ENCODE measurements at regions not wholly inside any gene's neighbourhood (a gene's known extent, or its start where the extent isn't known, plus 50 kb on each side); places are given as distances from the start of the nearest gene placed in this dataset.

DNA sequence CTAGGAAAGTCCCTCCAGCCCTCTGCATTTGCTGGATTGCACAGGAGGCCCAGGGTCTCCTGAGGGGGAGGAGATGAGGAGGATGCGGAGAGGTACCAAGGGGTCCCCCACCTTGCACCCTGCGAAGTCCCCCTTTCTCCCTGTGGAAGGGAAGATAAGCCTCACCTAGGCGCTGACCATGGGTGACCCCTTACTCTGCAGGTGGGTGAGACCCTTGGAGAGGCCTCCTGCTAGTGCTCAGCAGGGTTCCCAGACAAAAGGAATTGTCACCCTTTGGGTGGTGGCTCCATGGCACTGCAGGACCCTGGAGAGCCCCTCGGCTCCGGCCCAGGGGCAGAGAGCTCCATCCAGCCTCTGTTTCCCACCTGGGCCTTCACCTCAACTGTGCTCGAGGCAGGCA, 107.0 kb upstream of the RET start:
- no peak overlapping the region for H3K4me3 ChIP-seq (ENCODE audit: low read depth, low read length)
- no peak for DNase-seq (ENCODE audit: low read depth)
- TF ChIP-seq, protein P1, sequence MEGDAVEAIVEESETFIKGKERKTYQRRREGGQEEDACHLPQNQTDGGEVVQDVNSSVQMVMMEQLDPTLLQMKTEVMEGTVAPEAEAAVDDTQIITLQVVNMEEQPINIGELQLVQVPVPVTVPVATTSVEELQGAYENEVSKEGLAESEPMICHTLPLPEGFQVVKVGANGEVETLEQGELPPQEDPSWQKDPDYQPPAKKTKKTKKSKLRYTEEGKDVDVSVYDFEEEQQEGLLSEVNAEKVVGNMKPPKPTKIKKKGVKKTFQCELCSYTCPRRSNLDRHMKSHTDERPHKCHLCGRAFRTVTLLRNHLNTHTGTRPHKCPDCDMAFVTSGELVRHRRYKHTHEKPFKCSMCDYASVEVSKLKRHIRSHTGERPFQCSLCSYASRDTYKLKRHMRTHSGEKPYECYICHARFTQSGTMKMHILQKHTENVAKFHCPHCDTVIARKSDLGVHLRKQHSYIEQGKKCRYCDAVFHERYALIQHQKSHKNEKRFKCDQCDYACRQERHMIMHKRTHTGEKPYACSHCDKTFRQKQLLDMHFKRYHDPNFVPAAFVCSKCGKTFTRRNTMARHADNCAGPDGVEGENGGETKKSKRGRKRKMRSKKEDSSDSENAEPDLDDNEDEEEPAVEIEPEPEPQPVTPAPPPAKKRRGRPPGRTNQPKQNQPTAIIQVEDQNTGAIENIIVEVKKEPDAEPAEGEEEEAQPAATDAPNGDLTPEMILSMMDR (IDR thresholded peaks at IDR 0.05; ENCODE audit: control insufficient read depth, extremely low read depth, insufficient read depth): no peak

- TF ChIP-seq, protein P1 (IDR thresholded peaks at IDR 0.05; ENCODE audit: control insufficient read depth, extremely low read depth, insufficient read depth): no peak
- DNase-seq (ENCODE audit: low read depth): no peak
- H3K4me3 ChIP-seq (ENCODE audit: low read depth, low read length): no peak overlapping the region
Observed at GRCh38 chr10:42970451-42971250, 106.2 kb upstream of the RET start.

GRCh38 chr10:42971251-42971599, 105.6 kb upstream of the RET start:
- no peak for DNase-seq (ENCODE audit: low read depth)
- H3K4me3 ChIP-seq (ENCODE audit: low read depth, low read length): no peak overlapping the region
- TF ChIP-seq, protein P1 (IDR thresholded peaks at IDR 0.05; ENCODE audit: control insufficient read depth, extremely low read depth, insufficient read depth): no peak

DNA sequence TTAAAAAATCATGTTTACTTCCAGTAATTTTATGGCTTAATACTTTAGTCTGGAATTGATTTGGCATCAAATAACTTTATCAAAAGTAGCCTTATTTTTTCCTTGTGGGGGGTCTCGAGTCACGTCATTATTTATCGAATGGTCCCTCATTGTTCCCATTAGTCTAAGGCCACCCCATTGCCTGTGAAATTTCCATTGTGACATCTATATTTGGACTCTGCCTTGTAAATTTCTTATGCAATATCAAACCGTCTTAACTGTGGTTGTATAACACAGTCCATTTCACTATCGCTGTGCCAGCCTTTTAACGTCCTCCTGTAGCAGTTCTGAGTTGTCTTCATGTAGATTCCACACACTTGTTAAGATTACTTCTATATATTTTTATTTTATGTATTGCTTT, 103.9 kb upstream of the RET start:
- H3K4me3 ChIP-seq (ENCODE audit: low read depth, low read length): no peak overlapping the region
- TF ChIP-seq, protein P1 (IDR thresholded peaks at IDR 0.05; ENCODE audit: control insufficient read depth, extremely low read depth, insufficient read depth): no peak
- no peak for DNase-seq (ENCODE audit: low read depth)

GRCh38 chr10:42973411-42973810, 103.5 kb upstream of the RET start:
- TF ChIP-seq, protein P1 (IDR thresholded peaks at IDR 0.05; ENCODE audit: control insufficient read depth, extremely low read depth, insufficient read depth): no peak
- DNase-seq (ENCODE audit: low read depth): no peak
- H3K4me3 ChIP-seq (ENCODE audit: low read depth, low read length): no peak overlapping the region

DNA sequence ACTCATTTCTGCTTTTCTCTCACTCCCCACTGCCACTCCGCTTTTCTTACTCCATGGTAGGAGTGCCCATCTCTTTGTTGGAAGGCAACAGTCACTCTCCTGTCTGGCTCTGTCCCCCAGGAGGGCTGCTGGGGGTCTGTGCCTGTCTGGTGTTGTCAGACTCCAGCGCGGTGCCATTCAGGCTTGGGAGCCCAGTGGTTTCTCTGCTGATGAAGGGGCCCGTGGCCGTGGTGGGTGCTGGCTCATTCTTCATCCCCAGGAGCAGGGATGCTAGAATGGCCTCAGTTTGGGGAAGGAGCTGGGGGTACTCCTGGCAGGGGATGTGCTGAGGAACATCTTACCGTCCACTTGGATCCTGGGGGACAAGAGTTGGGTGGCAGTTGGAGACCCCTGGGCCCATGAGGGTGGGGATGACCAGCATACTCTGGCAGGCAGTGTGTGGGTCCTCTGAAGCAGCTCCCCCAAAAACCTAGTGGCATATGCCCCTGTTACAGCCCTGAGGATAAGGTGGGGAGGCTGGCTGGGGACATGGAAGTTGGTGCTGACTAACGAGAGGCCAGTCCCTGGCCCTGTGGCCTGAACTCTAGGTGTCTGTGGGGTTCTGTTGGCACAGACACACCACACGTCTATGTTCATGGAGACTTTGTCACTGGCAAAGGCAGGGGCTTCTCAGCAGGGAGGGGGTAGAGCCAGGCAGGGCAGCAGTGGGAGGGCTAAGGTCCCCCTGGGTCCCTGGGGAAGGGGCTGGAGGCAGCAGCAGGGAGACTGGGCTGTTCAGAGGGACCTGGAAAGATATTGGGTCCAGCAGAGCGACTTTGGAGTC, 102.8 kb upstream of the RET start:
- no peak overlapping the region for H3K4me3 ChIP-seq (ENCODE audit: low read depth, low read length)
- no peak for DNase-seq (ENCODE audit: low read depth)
- TF ChIP-seq, protein P1 (IDR thresholded peaks at IDR 0.05; ENCODE audit: control insufficient read depth, extremely low read depth, insufficient read depth): no peak

Data from LNCaP clone FGC (cell line).